Panc1 (cell line): ENCODE measurements at regions not wholly inside any gene's neighbourhood (a gene's known extent, or its start where the extent isn't known, plus 50 kb on each side); places are given as distances from the start of the nearest gene placed in this dataset.

ENCODE experiments used
- ATAC-seq: fragments of 200-7000 bp; cut with Tn5 transposase; 2 replicates; pipeline ENCODE4 v1.9.1; 2020; ENCODE audit warnings: mild to moderate bottlenecking, moderate library complexity
- BruUV-seq: library from RNA; stranded (reverse); fragments of 400-500 nt; replicated peaks from 2 replicates; lab custom pipeline; 2021; lab: Mats Ljungman, UMichigan
- CTCF ChIA-PET: fragments of 300-600 bp; sonication (Branson Sonifier 250); formaldehyde crosslinking; loops from one replicate; lab custom pipeline; 2022; ENCODE audit warnings: antibody characterized with exemption; lab: Charles Lee
- POLR2A ChIA-PET: fragments of 300-600 bp; sonication (Branson Sonifier 250); formaldehyde crosslinking; loops from one replicate; lab custom pipeline; 2022; ENCODE audit warnings: antibody characterized with exemption; lab: Charles Lee
- DNase-seq: peaks from one replicate; pipeline ENCODE4 v3.0.0-alpha.2; 2010; ENCODE audit warnings: low read depth, low spot score
- H3K27ac ChIP-seq: 2 replicates; pipeline ENCODE4 v1.5.1; 2011; ENCODE audit warnings: mild to moderate bottlenecking, low read length, inconsistent platforms
- H3K27me3 ChIP-seq: fragments of 200-500 bp; sonication (Bioruptor generic); 2 replicates; pipeline ENCODE4 v1.6.0; 2014; ENCODE audit warnings: low read length, inconsistent platforms; ENCODE audit not compliant: control insufficient read depth, insufficient read depth
- H3K36me3 ChIP-seq: fragments of 200-500 bp; sonication (Bioruptor generic); 2 replicates; pipeline ENCODE4 v1.5.1; 2014; ENCODE audit warnings: inconsistent platforms, mild to moderate bottlenecking, low read length, moderate library complexity; ENCODE audit not compliant: control insufficient read depth, insufficient read depth
- H3K4me1 ChIP-seq: 2 replicates; pipeline ENCODE4 v1.5.1; 2011; ENCODE audit warnings: inconsistent platforms, mild to moderate bottlenecking, low read length, moderate library complexity; ENCODE audit not compliant: control insufficient read depth, insufficient read depth
- H3K4me3 ChIP-seq, 2 experiments: 2 replicates each; pipeline ENCODE4 v1.5.1; 2011 to 2012; ENCODE audit warnings: low read depth in 2 of 2, low read length in 2 of 2, mild to moderate bottlenecking in 2 of 2, inconsistent platforms in 1 of 2, moderate library complexity in 1 of 2
- H3K9me3 ChIP-seq: fragments of 200-500 bp; sonication (Bioruptor generic); 2 replicates; pipeline ENCODE4 v1.5.1; 2014; ENCODE audit warnings: low read depth, mild to moderate bottlenecking, inconsistent platforms, low read length, moderate library complexity; ENCODE audit not compliant: control insufficient read depth, insufficient read depth
- POLR2AphosphoS5 ChIP-seq: IDR thresholded peaks from 2 replicates; pipeline ENCODE4 v1.6.1; 2012; ENCODE audit warnings: mild to moderate bottlenecking, low read depth, low read length, moderate library complexity
- SIN3A ChIP-seq: IDR thresholded peaks from 2 replicates; pipeline ENCODE4 v1.6.1; 2012; ENCODE audit warnings: low read depth, mild to moderate bottlenecking, low read length, moderate library complexity, borderline replicate concordance; ENCODE audit not compliant: insufficient read depth
- TCF7L2 ChIP-seq: IDR thresholded peaks from 2 replicates; pipeline ENCODE4 v1.6.1; 2011; ENCODE audit warnings: mild to moderate bottlenecking, low read depth, low read length, inconsistent platforms
- in situ Hi-C: cut with HindIII; loops from 2 replicates; pipeline ENCODE4 v1.10.0; 2016; ENCODE audit warnings: low sequenced_read_pairs, low pct_unique_long_range_greater_than_20kb
- intact Hi-C: fragments of 100-400 bp; cut with micrococcal nuclease; formaldehyde crosslinking; loops from one replicate; pipeline ENCODE4 v1.10.0; 2022; ENCODE audit not compliant: unreplicated experiment
- TF ChIP-seq, protein P1 (sequence below): fragments of 450-650 bp; IDR thresholded peaks from 2 replicates; pipeline ENCODE4 v1.5.1; 2017; ENCODE audit warnings: mild to moderate bottlenecking
- TF ChIP-seq, protein P2 (sequence below), 2 experiments: IDR thresholded peaks; 2 replicates each; pipeline ENCODE4 v1.6.1; 2011 to 2012; ENCODE audit warnings: low read depth in 2 of 2, control low read depth in 1 of 2, low read length in 1 of 2, mild to moderate bottlenecking in 1 of 2, moderate library complexity in 1 of 2; ENCODE audit not compliant: insufficient read depth in 1 of 2

DNA sequence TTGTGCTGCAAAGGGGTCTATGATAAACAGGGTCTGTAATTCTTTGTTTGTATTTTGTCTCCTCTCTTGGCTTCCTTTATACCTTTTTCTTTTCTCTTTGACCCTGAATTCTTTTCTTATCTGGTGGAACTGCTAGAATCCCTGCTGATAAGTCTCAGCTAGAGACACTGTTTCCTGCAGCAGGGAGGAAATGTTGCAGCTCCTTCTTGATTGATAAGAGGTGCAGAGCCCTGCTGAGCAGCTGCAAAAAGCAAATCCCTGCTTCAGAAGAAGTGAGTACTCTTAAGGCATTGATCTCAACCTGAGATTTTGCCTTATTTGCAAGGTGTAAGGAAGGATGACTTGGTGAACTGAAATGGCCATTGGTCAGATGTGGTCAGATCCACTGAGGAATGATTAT lies 167.8 kb downstream of the NUP35 start:
- no peak for ATAC-seq
- BruUV-seq, result no TSS peak
- Histone ChIP-seq H3K4me1 (no peaks in the 10 kb centered on the region), H3K9me3 (no peaks in the 10 kb centered on the region), H3K36me3 (no peaks in the 10 kb centered on the region), H3K4me3 (no peak overlapping the region), H3K27me3 (no peaks in the 10 kb centered on the region), H3K27ac (no peak overlapping the region)
- DNase-seq, result no peak
- in situ Hi-C loops (no loop called here), intact Hi-C loops (no loop called here)
- CTCF ChIA-PET, result no interaction called here
- TF ChIP-seq SIN3A (no peak), POLR2AphosphoS5 (no peak), TCF7L2 (no peak)
- TF ChIP-seq, protein P1, sequence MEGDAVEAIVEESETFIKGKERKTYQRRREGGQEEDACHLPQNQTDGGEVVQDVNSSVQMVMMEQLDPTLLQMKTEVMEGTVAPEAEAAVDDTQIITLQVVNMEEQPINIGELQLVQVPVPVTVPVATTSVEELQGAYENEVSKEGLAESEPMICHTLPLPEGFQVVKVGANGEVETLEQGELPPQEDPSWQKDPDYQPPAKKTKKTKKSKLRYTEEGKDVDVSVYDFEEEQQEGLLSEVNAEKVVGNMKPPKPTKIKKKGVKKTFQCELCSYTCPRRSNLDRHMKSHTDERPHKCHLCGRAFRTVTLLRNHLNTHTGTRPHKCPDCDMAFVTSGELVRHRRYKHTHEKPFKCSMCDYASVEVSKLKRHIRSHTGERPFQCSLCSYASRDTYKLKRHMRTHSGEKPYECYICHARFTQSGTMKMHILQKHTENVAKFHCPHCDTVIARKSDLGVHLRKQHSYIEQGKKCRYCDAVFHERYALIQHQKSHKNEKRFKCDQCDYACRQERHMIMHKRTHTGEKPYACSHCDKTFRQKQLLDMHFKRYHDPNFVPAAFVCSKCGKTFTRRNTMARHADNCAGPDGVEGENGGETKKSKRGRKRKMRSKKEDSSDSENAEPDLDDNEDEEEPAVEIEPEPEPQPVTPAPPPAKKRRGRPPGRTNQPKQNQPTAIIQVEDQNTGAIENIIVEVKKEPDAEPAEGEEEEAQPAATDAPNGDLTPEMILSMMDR, result no peak
- TF ChIP-seq, protein P2, sequence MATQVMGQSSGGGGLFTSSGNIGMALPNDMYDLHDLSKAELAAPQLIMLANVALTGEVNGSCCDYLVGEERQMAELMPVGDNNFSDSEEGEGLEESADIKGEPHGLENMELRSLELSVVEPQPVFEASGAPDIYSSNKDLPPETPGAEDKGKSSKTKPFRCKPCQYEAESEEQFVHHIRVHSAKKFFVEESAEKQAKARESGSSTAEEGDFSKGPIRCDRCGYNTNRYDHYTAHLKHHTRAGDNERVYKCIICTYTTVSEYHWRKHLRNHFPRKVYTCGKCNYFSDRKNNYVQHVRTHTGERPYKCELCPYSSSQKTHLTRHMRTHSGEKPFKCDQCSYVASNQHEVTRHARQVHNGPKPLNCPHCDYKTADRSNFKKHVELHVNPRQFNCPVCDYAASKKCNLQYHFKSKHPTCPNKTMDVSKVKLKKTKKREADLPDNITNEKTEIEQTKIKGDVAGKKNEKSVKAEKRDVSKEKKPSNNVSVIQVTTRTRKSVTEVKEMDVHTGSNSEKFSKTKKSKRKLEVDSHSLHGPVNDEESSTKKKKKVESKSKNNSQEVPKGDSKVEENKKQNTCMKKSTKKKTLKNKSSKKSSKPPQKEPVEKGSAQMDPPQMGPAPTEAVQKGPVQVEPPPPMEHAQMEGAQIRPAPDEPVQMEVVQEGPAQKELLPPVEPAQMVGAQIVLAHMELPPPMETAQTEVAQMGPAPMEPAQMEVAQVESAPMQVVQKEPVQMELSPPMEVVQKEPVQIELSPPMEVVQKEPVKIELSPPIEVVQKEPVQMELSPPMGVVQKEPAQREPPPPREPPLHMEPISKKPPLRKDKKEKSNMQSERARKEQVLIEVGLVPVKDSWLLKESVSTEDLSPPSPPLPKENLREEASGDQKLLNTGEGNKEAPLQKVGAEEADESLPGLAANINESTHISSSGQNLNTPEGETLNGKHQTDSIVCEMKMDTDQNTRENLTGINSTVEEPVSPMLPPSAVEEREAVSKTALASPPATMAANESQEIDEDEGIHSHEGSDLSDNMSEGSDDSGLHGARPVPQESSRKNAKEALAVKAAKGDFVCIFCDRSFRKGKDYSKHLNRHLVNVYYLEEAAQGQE (IDR thresholded peaks at IDR 0.05; ENCODE audit: insufficient read depth in 1 of 2, low read depth in 2 of 2, low read length in 1 of 2), result no peak
- POLR2A ChIA-PET, result no interaction called here

DNA sequence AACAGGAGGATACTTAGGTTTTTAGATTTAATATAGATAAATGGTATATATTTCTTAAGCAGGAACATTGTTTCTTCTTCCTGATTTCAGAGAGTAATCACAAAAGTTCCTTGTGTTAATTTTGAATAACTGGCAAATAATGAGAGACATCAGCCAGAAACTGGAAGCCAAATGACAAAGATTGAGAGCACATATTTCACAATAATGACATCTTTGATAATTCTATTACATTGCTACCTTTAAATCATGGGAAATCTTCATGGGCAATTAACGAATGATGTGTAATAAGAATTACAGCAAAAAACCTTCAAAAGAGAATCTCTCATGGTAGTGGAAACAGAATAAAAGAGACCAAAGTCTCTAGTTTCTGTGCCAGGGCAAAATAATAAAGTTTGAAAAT lies 215.1 kb downstream of the NUP35 start:
- intact Hi-C loops (no loop called here), in situ Hi-C loops (no loop called here)
- Histone ChIP-seq H3K36me3 (no peaks in the 10 kb centered on the region), H3K4me3 (no peak overlapping the region), H3K27me3 (no peaks in the 10 kb centered on the region), H3K27ac (no peak overlapping the region), H3K9me3 (no peaks in the 10 kb centered on the region), H3K4me1 (no peaks in the 10 kb centered on the region)
- DNase-seq (no peak), ATAC-seq (no peak)
- POLR2A ChIA-PET, result interaction anchor here (0.6 kb wide), 1 partner anchor 1334 kb away, joined by 3 read pairs; no protein-coding TSS in a partner anchor
- no TSS peak for BruUV-seq
- CTCF ChIA-PET, result no interaction called here
- no peak for TF ChIP-seq TCF7L2
- TF ChIP-seq, protein P2 (IDR thresholded peaks at IDR 0.05; ENCODE audit: insufficient read depth in 1 of 2, low read depth in 2 of 2, low read length in 1 of 2), result no peak
- no peak for TF ChIP-seq SIN3A
- no peak for TF ChIP-seq POLR2AphosphoS5
- TF ChIP-seq, protein P1, result no peak
